ENCODE measurements at regions not wholly inside any gene's neighbourhood (a gene's known extent, or its start where the extent isn't known, plus 50 kb on each side); places are given as distances from the start of the nearest gene placed in this dataset.
"Not testable (repeated sequence)": the region's sequence is repeated elsewhere in the genome, so short reads cannot be mapped to it uniquely, and the experiment has no call there.

DNA sequence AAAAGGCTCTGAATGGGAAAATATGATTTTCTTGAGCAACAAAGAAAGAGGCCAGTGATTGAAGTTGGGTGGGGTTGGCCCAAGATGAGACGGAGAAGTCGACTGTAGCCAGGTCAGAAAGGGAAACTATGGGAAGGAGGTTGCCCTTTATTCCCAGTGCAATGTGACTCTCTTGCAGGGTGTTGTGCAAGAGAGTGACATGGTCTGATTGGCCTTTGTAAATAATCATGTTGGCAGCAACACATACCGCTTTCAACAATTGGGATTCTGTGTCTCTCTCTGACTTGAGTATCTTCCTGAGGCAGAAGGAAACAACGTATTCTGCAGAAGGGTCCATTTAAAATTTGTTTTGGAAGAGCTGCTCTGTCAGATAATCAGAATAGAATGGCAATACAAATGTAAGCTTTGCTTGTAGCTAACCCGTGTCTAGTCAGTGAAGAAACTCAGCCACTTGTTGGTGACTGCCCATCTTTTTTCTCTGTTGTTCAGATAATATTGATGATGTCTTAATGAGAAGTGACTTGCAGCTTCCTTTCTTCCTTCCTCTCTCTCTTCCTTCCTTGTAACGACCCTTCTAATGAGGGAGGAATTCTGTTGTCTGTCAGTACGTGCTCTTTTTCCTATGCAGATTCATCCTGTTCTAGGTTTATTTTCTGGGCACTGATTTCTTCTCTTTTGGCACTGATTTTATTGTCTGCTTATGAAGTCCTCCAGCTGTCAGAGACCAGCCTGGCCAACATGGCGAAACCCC is 311.0 kb upstream of the FAM98A start:
- no peak for ATAC-seq
- FAIRE-seq, result no peak
- TF ChIP-seq, protein P1, sequence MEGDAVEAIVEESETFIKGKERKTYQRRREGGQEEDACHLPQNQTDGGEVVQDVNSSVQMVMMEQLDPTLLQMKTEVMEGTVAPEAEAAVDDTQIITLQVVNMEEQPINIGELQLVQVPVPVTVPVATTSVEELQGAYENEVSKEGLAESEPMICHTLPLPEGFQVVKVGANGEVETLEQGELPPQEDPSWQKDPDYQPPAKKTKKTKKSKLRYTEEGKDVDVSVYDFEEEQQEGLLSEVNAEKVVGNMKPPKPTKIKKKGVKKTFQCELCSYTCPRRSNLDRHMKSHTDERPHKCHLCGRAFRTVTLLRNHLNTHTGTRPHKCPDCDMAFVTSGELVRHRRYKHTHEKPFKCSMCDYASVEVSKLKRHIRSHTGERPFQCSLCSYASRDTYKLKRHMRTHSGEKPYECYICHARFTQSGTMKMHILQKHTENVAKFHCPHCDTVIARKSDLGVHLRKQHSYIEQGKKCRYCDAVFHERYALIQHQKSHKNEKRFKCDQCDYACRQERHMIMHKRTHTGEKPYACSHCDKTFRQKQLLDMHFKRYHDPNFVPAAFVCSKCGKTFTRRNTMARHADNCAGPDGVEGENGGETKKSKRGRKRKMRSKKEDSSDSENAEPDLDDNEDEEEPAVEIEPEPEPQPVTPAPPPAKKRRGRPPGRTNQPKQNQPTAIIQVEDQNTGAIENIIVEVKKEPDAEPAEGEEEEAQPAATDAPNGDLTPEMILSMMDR (IDR thresholded peaks at IDR 0.05), result no peak
- no peak for DNase-seq
- no peaks in the 10 kb centered on the region for H3K4me1 ChIP-seq
- WGBS, 2 donors, result 57 to 63% methylated on average over 8 of the region's 8 CpGs
- intact Hi-C loops (cut with DNase I), result no loop called here
- H3K36me3 ChIP-seq, result no peaks in the 10 kb centered on the region
- no peaks in the 10 kb centered on the region for H3K9me3 ChIP-seq
- peaks cover 0 to under 1% (median 0%) of the 10 kb centered on the region in 4 donors for H3K27me3 ChIP-seq
- H3K27ac ChIP-seq, result no peak overlapping the region
- no peak overlapping the region for H3K4me3 ChIP-seq

GRCh38 chr2:33907866-33908265 is 308.8 kb upstream of the FAM98A start:
- TF ChIP-seq, protein P1 (IDR thresholded peaks at IDR 0.05), result no peak
- Histone ChIP-seq H3K27me3 (peaks cover 0 to 3% (median 0%) of the 10 kb centered on the region in 4 donors), H3K27ac (no peak overlapping the region), H3K4me1 (no peaks in the 10 kb centered on the region), H3K9me3 (no peaks in the 10 kb centered on the region), H3K4me3 (no peak overlapping the region), H3K36me3 (no peaks in the 10 kb centered on the region)
- 57 to 58% methylated on average over 2 of the region's 2 CpGs for WGBS, 2 donors
- no peak for DNase-seq
- no peak for FAIRE-seq
- no peak for ATAC-seq
- intact Hi-C loops (cut with DNase I), result no loop called here

DNA sequence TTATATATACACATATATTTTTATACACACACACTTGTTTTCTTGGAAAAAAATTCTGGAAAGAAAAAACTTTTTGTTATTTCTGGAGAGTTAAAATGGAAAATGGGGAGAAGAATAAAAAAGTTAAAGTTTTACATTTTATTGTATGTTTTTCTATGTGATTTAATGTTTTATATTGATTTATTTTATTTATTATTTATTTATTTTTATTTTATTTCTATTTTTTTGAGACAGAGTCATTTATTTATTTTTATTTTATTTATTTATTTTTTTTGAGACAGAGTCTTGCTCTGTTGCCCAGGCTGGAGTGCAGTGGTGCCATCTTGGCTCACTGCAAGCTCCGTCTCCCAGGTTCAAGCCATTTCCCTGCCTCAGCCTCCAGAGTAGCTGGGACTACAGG is 307.0 kb upstream of the FAM98A start:
- 95 to 96% methylated on average over 1 of the region's 1 CpG for WGBS, 2 donors
- H3K4me1 ChIP-seq; H3K9me3 ChIP-seq; DNase-seq; FAIRE-seq; intact Hi-C loops (cut with DNase I); ATAC-seq; H3K36me3 ChIP-seq; H3K27ac ChIP-seq; H3K4me3 ChIP-seq; H3K27me3 ChIP-seq: not testable (repeated sequence)

DNA sequence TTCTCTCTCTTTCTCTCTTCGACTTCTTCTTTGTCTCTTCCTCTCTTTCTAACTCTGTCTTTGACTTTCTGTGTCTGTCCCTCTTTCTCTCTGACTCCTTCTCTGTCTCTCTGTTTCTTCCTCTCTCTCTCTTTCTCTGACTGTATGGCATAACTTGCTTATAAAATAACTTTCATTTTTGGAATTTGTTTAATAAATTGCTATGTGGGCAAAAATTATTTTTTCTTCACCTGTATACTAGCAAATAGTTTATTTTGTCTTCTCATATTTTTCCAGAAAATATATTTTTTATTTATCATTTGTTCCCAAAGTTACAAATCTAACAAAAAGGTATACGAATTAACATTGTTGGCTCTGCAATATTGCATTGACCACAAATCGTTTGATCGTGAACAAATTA is 305.7 kb upstream of the FAM98A start:
- TF ChIP-seq, protein P1 (IDR thresholded peaks at IDR 0.05), result no peak
- no peak for ATAC-seq
- WGBS, 2 donors, result 71 to 83% methylated on average over 4 of the region's 4 CpGs
- no peaks in the 10 kb centered on the region for H3K9me3 ChIP-seq
- H3K36me3 ChIP-seq, result no peaks in the 10 kb centered on the region
- no peak overlapping the region for H3K27ac ChIP-seq
- no peaks in the 10 kb centered on the region for H3K4me1 ChIP-seq
- H3K4me3 ChIP-seq, result no peak overlapping the region
- DNase-seq, result no peak
- intact Hi-C loops (cut with DNase I), result no loop called here
- no peak for FAIRE-seq
- H3K27me3 ChIP-seq, result peaks cover 0 to 3% (median 0%) of the 10 kb centered on the region in 4 donors

- peak in 1 of 6 donors; percentile 39 for DNase-seq
These were observed 304.6 kb upstream of the FAM98A start for GRCh38 chr2:33903701-33904100.

More at GRCh38 chr2:33903701-33904100, 304.6 kb upstream of the FAM98A start:
- H3K27me3 ChIP-seq, result peaks cover 0 to 3% (median 0%) of the 10 kb centered on the region in 4 donors
- ATAC-seq (no peak), FAIRE-seq (no peak)
- H3K4me3 ChIP-seq, result no peak overlapping the region
- H3K27ac ChIP-seq, result no peak overlapping the region
- H3K9me3 ChIP-seq, result no peaks in the 10 kb centered on the region
- H3K4me1 ChIP-seq, result no peaks in the 10 kb centered on the region
- TF ChIP-seq, protein P1 (IDR thresholded peaks at IDR 0.05), result no peak
- WGBS, 2 donors, result 88 to 93% methylated on average over 21 of the region's 21 CpGs
- H3K36me3 ChIP-seq, result no peaks in the 10 kb centered on the region
- intact Hi-C loops (cut with DNase I), result no loop called here
